Loucy (cell line): ENCODE measurements at regions not wholly inside any gene's neighbourhood (a gene's known extent, or its start where the extent isn't known, plus 50 kb on each side); places are given as distances from the start of the nearest gene placed in this dataset.

Experiments used
- H2AFZ ChIP-seq: fragments of 200-600 bp; sonication (generic); 2 replicates; pipeline ENCODE4 v1.6.0; 2016; ENCODE audit warnings: antibody characterized with exemption, mild to moderate bottlenecking, low read length, moderate library complexity
- H3F3A ChIP-seq: fragments of 200-600 bp; 2 replicates; pipeline ENCODE4 v1.6.0; 2016; ENCODE audit warnings: antibody characterized with exemption, low read depth, mild to moderate bottlenecking
- H3K27me3 ChIP-seq: fragments of 200-600 bp; sonication (generic); 2 replicates; pipeline ENCODE4 v1.6.1; 2014; ENCODE audit warnings: low read length, mild to moderate bottlenecking; ENCODE audit not compliant: insufficient read depth, poor library complexity, severe bottlenecking
- H3K36me3 ChIP-seq: fragments of 200-600 bp; sonication (generic); 2 replicates; pipeline ENCODE4 v1.6.1; 2016; ENCODE audit warnings: low read length; ENCODE audit not compliant: insufficient read depth
- H3K4me1 ChIP-seq: fragments of 200-600 bp; sonication (generic); 2 replicates; pipeline ENCODE4 v1.5.1; 2014; ENCODE audit warnings: low read length, mild to moderate bottlenecking; ENCODE audit not compliant: insufficient read depth, poor library complexity, severe bottlenecking
- H3K4me2 ChIP-seq: fragments of 200-600 bp; sonication (generic); 2 replicates; pipeline ENCODE4 v1.6.0; 2014; ENCODE audit warnings: antibody characterized with exemption, low read length, low read depth, mild to moderate bottlenecking; ENCODE audit not compliant: poor library complexity, severe bottlenecking
- H3K4me3 ChIP-seq: fragments of 200-600 bp; sonication (generic); 2 replicates; pipeline ENCODE4 v1.5.1; 2014; ENCODE audit warnings: low read length, mild to moderate bottlenecking, mixed read lengths; ENCODE audit not compliant: poor library complexity, severe bottlenecking
- H3K79me2 ChIP-seq: fragments of 200-600 bp; sonication (generic); 2 replicates; pipeline ENCODE4 v1.6.1; 2014; ENCODE audit warnings: low read length; ENCODE audit not compliant: insufficient read depth
- H3K9ac ChIP-seq: fragments of 200-600 bp; sonication (generic); 2 replicates; pipeline ENCODE4 v1.6.0; 2014; ENCODE audit warnings: mild to moderate bottlenecking, low read depth, low read length, moderate library complexity; ENCODE audit not compliant: poor library complexity, severe bottlenecking
- H3K9me2 ChIP-seq: fragments of 200-600 bp; sonication (generic); replicated peaks from 2 replicates; pipeline ENCODE4 v1.6.1; 2016; ENCODE audit warnings: low read depth, low read length, mixed read lengths
- H3K9me3 ChIP-seq: fragments of 200-600 bp; sonication (generic); 2 replicates; pipeline ENCODE4 v1.6.1; 2014; ENCODE audit warnings: mild to moderate bottlenecking, antibody characterized with exemption, low read length, low read depth; ENCODE audit not compliant: insufficient read depth
- H4K20me1 ChIP-seq: fragments of 200-600 bp; sonication (generic); 2 replicates; pipeline ENCODE4 v1.6.0; 2014; ENCODE audit warnings: antibody characterized with exemption, low read length, mild to moderate bottlenecking; ENCODE audit not compliant: insufficient read depth, poor library complexity, severe bottlenecking
- EZH2phosphoT487 ChIP-seq: fragments of 200-600 bp; IDR thresholded peaks from 2 replicates; pipeline ENCODE4 v1.6.1; 2018; ENCODE audit warnings: antibody characterized with exemption, mild to moderate bottlenecking, moderate library complexity, borderline replicate concordance
- TF ChIP-seq, protein P1 (sequence below): fragments of 200-600 bp; sonication (generic); conservative IDR thresholded peaks from 2 replicates; pipeline ENCODE4 v1.5.1; 2014; ENCODE audit warnings: mild to moderate bottlenecking, antibody characterized with exemption, low read length

- Histone ChIP-seq H3K79me2 (no peaks in the 10 kb centered on the region), H3K4me1 (peaks cover 14% of the 10 kb centered on the region), H2AFZ (no peak overlapping the region), H3K9ac (no peak overlapping the region), H3K4me3 (no peak overlapping the region), H3K27me3 (no peaks in the 10 kb centered on the region), H4K20me1 (no peaks in the 10 kb centered on the region), H3F3A (no peaks in the 10 kb centered on the region), H3K9me2 (no peaks in the 10 kb centered on the region), H3K36me3 (no peaks in the 10 kb centered on the region), H3K4me2 (no peak overlapping the region), H3K9me3 (0 out of 2 replicates have a peak, but pooled peaks cover 6% of the 10 kb centered on the region)
- TF ChIP-seq, protein P1, sequence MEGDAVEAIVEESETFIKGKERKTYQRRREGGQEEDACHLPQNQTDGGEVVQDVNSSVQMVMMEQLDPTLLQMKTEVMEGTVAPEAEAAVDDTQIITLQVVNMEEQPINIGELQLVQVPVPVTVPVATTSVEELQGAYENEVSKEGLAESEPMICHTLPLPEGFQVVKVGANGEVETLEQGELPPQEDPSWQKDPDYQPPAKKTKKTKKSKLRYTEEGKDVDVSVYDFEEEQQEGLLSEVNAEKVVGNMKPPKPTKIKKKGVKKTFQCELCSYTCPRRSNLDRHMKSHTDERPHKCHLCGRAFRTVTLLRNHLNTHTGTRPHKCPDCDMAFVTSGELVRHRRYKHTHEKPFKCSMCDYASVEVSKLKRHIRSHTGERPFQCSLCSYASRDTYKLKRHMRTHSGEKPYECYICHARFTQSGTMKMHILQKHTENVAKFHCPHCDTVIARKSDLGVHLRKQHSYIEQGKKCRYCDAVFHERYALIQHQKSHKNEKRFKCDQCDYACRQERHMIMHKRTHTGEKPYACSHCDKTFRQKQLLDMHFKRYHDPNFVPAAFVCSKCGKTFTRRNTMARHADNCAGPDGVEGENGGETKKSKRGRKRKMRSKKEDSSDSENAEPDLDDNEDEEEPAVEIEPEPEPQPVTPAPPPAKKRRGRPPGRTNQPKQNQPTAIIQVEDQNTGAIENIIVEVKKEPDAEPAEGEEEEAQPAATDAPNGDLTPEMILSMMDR, result no peak
- no peak for TF ChIP-seq EZH2phosphoT487
Observed at GRCh38 chr2:129585760-129586159, 393.7 kb upstream of the RAB6C start.

GRCh38 chr2:129587426-129588064 lies 391.9 kb upstream of the RAB6C start:
- H4K20me1 ChIP-seq, result no peaks in the 10 kb centered on the region
- no peaks in the 10 kb centered on the region for H3K79me2 ChIP-seq
- no peaks in the 10 kb centered on the region for H3K9me3 ChIP-seq
- H3K9ac ChIP-seq, result no peak overlapping the region
- H3K4me2 ChIP-seq, result no peak overlapping the region
- H3K9me2 ChIP-seq, result no peaks in the 10 kb centered on the region
- H3K4me1 ChIP-seq, result peaks cover 14% of the 10 kb centered on the region
- H3K27me3 ChIP-seq, result no peaks in the 10 kb centered on the region
- no peak overlapping the region for H2AFZ ChIP-seq
- H3F3A ChIP-seq, result no peaks in the 10 kb centered on the region
- no peaks in the 10 kb centered on the region for H3K36me3 ChIP-seq
- TF ChIP-seq EZH2phosphoT487, result no peak
- TF ChIP-seq, protein P1, result no peak
- H3K4me3 ChIP-seq, result no peak overlapping the region

GRCh38 chr2:129604560-129604959 lies 374.9 kb upstream of the RAB6C start:
- Histone ChIP-seq H3K79me2 (no peaks in the 10 kb centered on the region), H3K4me1 (no peaks in the 10 kb centered on the region), H3K36me3 (no peaks in the 10 kb centered on the region), H3K9me3 (no peaks in the 10 kb centered on the region), H3K9me2 (no peaks in the 10 kb centered on the region), H4K20me1 (no peaks in the 10 kb centered on the region), H3K27me3 (no peaks in the 10 kb centered on the region), H3K9ac (no peak overlapping the region), H3F3A (no peaks in the 10 kb centered on the region), H3K4me2 (no peak overlapping the region), H2AFZ (no peak overlapping the region), H3K4me3 (no peak overlapping the region)
- no peak for TF ChIP-seq EZH2phosphoT487
- TF ChIP-seq, protein P1, result no peak
